BE2C (cell line): ENCODE measurements at regions not wholly inside any gene's neighbourhood (a gene's known extent, or its start where the extent isn't known, plus 50 kb on each side); places are given as distances from the start of the nearest gene placed in this dataset.

ENCODE experiments used
- DNase-seq: peaks from one replicate; pipeline ENCODE4 v3.0.0-alpha.2; 2020
- H3K27me3 ChIP-seq: fragments of 250-450 bp; sonication (Bioruptor Pico); 2 replicates; pipeline ENCODE4 v1.5.1; 2020; ENCODE audit warnings: mild to moderate bottlenecking
- H3K36me3 ChIP-seq: fragments of 250-450 bp; sonication (Bioruptor Pico); 2 replicates; pipeline ENCODE4 v1.5.1; 2020; ENCODE audit warnings: mild to moderate bottlenecking
- H3K4me1 ChIP-seq: fragments of 250-450 bp; sonication (Bioruptor Pico); 2 replicates; pipeline ENCODE4 v1.5.1; 2020
- H3K4me3 ChIP-seq: 2 replicates; pipeline ENCODE4 v1.5.1; 2011; ENCODE audit warnings: low read depth, low read length
- H3K9me3 ChIP-seq: fragments of 250-450 bp; sonication (Bioruptor Pico); 2 replicates; pipeline ENCODE4 v1.5.1; 2020
- TF ChIP-seq, protein P1 (sequence below): IDR thresholded peaks from 2 replicates; pipeline ENCODE4 v1.5.1; 2012; ENCODE audit warnings: mild to moderate bottlenecking, low read depth, low read length

DNA sequence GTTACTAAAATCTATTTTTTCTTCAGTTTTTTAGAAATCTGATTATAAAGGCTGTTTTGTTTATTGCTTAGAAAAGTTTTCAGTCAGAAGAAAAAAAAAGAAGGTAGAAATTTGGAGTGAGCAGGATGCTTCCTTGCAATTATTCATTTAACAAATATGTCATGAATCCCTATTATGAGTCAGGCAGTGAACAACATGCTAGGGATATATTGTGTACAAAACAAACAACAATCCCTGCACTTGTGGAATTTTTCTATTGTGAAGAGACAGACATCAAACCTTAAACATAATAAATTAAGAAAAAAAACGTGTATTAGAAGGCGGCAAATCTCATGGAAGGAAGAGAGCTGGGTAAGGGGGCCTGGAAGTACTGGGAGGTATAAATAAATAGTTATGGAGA, 664.1 kb upstream of the CAMK1G start:
- Histone ChIP-seq H3K4me1 (no peaks in the 10 kb centered on the region), H3K4me3 (no peak overlapping the region), H3K27me3 (no peaks in the 10 kb centered on the region), H3K36me3 (no peaks in the 10 kb centered on the region), H3K9me3 (no peaks in the 10 kb centered on the region)
- TF ChIP-seq, protein P1, sequence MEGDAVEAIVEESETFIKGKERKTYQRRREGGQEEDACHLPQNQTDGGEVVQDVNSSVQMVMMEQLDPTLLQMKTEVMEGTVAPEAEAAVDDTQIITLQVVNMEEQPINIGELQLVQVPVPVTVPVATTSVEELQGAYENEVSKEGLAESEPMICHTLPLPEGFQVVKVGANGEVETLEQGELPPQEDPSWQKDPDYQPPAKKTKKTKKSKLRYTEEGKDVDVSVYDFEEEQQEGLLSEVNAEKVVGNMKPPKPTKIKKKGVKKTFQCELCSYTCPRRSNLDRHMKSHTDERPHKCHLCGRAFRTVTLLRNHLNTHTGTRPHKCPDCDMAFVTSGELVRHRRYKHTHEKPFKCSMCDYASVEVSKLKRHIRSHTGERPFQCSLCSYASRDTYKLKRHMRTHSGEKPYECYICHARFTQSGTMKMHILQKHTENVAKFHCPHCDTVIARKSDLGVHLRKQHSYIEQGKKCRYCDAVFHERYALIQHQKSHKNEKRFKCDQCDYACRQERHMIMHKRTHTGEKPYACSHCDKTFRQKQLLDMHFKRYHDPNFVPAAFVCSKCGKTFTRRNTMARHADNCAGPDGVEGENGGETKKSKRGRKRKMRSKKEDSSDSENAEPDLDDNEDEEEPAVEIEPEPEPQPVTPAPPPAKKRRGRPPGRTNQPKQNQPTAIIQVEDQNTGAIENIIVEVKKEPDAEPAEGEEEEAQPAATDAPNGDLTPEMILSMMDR = no peak
- no peak for DNase-seq

DNA sequence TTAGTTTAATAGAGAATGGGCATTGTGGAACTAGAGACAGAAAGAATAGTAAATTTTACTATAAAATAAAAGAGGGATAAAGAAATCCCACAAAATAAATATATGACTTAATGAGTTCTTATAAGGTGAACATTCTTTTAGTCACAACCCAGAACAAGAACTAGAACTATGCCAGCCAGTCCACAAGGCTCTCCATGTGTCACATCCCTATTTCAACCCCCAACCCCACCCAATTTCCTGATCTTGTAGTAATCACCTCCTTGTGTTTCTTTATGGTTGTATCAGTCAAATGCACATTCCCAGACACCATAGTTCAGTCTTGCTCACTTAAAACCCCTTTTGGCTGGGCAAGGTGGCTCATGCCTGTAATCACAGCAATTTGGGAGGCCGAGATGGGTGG, 662.3 kb upstream of the CAMK1G start:
- DNase-seq = no peak
- no peaks in the 10 kb centered on the region for H3K9me3 ChIP-seq
- no peaks in the 10 kb centered on the region for H3K27me3 ChIP-seq
- no peaks in the 10 kb centered on the region for H3K36me3 ChIP-seq
- no peaks in the 10 kb centered on the region for H3K4me1 ChIP-seq
- no peak overlapping the region for H3K4me3 ChIP-seq
- TF ChIP-seq, protein P1 = no peak

DNA sequence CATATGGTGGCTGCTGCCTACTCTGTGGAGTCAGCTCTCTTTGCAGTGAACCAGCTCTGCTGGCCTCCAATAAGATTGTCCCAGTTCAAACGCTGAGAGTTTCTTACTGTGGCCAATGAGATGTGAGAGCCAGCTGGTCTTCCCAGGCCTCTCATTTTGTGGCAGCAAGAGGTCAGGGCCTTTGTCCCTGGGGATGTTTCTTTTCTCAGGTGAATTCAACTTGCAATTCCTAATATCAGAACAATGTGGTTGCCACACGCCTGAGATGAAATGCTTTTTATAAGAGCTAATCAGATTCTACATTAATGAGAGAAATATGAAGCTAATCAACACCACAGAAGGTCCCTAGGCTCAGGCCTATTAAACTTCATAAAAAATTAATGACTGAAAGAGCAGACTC, 660.1 kb upstream of the CAMK1G start:
- Histone ChIP-seq H3K9me3 (no peaks in the 10 kb centered on the region), H3K36me3 (no peaks in the 10 kb centered on the region), H3K27me3 (no peaks in the 10 kb centered on the region), H3K4me3 (no peak overlapping the region), H3K4me1 (no peaks in the 10 kb centered on the region)
- no peak for DNase-seq
- TF ChIP-seq, protein P1 = no peak

DNA sequence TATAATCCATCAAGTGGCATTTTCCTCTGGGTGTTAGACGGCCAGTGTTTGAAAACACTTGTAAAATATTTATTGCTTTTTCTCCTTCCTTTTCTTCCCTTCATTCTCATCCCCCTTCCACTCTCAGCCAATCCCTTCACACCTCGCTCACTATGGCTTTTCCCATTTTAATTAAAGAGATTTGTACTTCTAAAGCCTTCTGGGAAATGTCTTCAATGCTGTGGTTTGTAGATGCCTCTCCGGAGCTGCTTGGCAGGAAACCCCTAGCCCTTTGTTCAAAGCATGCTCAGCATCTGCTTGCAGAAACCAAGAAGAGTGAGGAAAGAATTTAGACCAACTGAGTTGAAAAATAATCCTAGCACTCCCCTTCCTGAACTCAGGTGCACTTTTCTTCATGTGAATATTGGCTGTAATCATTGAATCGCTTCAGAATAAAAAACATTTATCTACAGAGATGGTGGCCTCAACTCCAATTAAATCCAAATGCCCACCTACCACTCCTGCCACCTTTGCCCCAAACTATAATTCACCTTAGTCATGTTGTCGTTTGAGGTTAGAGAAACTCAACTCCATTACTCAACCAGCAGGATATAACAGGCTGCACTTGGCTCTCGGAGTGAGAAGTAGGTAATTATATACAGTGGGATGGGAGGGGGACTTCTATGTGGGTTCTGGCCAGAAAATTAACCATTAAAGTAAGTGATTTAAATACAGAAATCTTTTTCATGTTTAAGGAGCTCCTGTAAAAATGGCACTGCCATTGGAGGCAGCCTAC, 659.4 kb upstream of the CAMK1G start:
- Histone ChIP-seq H3K4me1 (no peaks in the 10 kb centered on the region; the same call in 1 of the 2 replicates), H3K27me3 (no peaks in the 10 kb centered on the region), H3K9me3 (no peaks in the 10 kb centered on the region), H3K36me3 (no peaks in the 10 kb centered on the region), H3K4me3 (no peak overlapping the region)
- TF ChIP-seq, protein P1 = no peak
- no peak for DNase-seq

DNA sequence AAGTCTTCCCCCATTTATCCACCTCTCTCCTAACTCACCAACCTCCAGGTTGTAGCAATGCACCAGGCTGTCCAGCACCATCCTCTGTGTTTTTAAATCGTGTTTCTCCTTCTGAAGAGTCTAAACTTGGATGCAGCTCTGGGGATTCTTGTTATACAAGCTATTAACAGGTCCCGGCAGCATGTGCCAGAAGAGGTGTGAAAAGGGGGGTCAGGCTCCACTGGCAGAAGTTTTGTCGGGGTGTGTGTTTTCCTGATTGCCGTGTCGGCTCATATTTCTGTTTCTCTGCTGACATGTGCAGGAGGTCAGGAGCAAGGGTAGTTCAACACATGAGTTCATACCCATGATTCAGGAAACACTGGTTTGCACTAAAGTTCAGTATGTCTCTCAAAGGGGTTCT, 658.6 kb upstream of the CAMK1G start:
- DNase-seq = no peak
- H3K4me3 ChIP-seq = no peak overlapping the region
- no peaks in the 10 kb centered on the region for H3K36me3 ChIP-seq
- no peaks in the 10 kb centered on the region for H3K27me3 ChIP-seq
- no peaks in the 10 kb centered on the region; the same call in 1 of the 2 replicates for H3K4me1 ChIP-seq
- no peaks in the 10 kb centered on the region for H3K9me3 ChIP-seq
- TF ChIP-seq, protein P1 = no peak

DNA sequence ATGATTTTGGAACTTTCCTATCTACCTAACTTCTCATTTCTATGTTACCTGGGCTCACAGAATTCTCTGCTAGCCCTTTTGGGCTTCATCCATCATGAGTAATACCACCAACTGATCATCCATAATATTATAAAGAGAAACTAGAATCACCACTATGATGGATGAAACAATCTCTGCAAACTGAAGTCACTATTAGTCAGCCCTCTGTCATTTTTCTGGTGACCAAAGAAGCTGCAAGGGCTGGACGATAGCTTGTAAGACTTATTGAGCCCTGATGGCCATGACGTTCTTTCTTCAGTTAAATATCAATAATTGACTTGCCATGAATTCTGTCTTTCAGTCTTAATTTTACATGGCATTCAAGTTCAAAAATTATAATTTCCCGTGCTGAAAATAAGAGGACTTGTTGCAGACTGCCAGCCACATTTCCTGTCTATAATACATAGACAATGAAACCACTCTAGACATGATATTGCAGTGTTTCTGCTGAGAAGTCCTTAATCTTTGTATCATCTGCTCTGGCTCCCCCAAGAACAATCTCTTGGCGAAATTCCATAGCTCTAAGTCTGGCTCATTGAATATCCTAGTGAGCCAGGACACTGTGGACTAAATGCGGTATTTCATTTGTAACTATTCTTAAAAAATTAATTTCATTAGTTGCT, 655.0 kb upstream of the CAMK1G start:
- Histone ChIP-seq H3K36me3 (no peaks in the 10 kb centered on the region), H3K4me1 (peaks cover 2% of the 10 kb centered on the region), H3K9me3 (no peaks in the 10 kb centered on the region), H3K4me3 (no peak overlapping the region), H3K27me3 (no peaks in the 10 kb centered on the region)
- TF ChIP-seq, protein P1 = no peak
- DNase-seq = no peak
